SKM-1 treated with dmso at 0.1 percent for 144 hours (cell line): ENCODE measurements at regions not wholly inside any gene's neighbourhood (a gene's known extent, or its start where the extent isn't known, plus 50 kb on each side); places are given as distances from the start of the nearest gene placed in this dataset.

Experiments
- DNase-seq: peaks from one replicate; lab custom pipeline; 2025; ENCODE audit not compliant: unreplicated experiment; lab: John Stamatoyannopoulos, UW

- no peak for DNase-seq
Measured at GRCh38 chr12:14252697-14253096, 112.8 kb upstream of the ATF7IP start.

GRCh38 chr12:14253496-14253895 is 112.0 kb upstream of the ATF7IP start:
- no peak for DNase-seq

GRCh38 chr12:14254781-14255180 is 110.7 kb upstream of the ATF7IP start:
- no peak for DNase-seq

GRCh38 chr12:14256121-14256520 is 109.4 kb upstream of the ATF7IP start:
- no peak for DNase-seq

- DNase-seq = peak; percentile 12
Measured at GRCh38 chr12:14256555-14257169, 108.8 kb upstream of the ATF7IP start.

- DNase-seq = no peak
Measured at GRCh38 chr12:14257303-14257733, 108.2 kb upstream of the ATF7IP start.

GRCh38 chr12:14257734-14258574 is 107.5 kb upstream of the ATF7IP start:
- DNase-seq = peak; percentile 76

GRCh38 chr12:14258575-14258940 is 106.9 kb upstream of the ATF7IP start:
- DNase-seq = no peak

GRCh38 chr12:14259481-14260010 is 105.9 kb upstream of the ATF7IP start:
- no peak for DNase-seq

GRCh38 chr12:14260011-14260993 is 105.2 kb upstream of the ATF7IP start:
- DNase-seq = no peak

GRCh38 chr12:14261096-14261495 is 104.4 kb upstream of the ATF7IP start:
- DNase-seq = no peak

- no peak for DNase-seq
Measured at GRCh38 chr12:14261861-14262260, 103.6 kb upstream of the ATF7IP start.

GRCh38 chr12:14262771-14263511 is 102.5 kb upstream of the ATF7IP start:
- DNase-seq = no peak

GRCh38 chr12:14263742-14264141 is 101.7 kb upstream of the ATF7IP start:
- DNase-seq = no peak

- no peak for DNase-seq
Measured at GRCh38 chr12:14264316-14264715, 101.2 kb upstream of the ATF7IP start.

GRCh38 chr12:14264778-14265177 is 100.7 kb upstream of the ATF7IP start:
- no peak for DNase-seq

GRCh38 chr12:14268120-14268515 is 97.4 kb upstream of the ATF7IP start:
- DNase-seq = no peak

- no peak for DNase-seq
Measured at GRCh38 chr12:14270392-14270791, 95.1 kb upstream of the ATF7IP start.

- peak; percentile 66 for DNase-seq
Measured at GRCh38 chr12:14272956-14273912, 92.2 kb upstream of the ATF7IP start.
